GM12878 (cell line): ENCODE measurements at regions not wholly inside any gene's neighbourhood (a gene's known extent, or its start where the extent isn't known, plus 50 kb on each side); places are given as distances from the start of the nearest gene placed in this dataset.

Experiments used
- ATAC-seq: fragments of 200-7000 bp; cut with Tn5 transposase; 3 replicates; pipeline ENCODE4 v1.9.1; 2020; ENCODE audit warnings: mild to moderate bottlenecking, moderate library complexity
- BruUV-seq: library from RNA; stranded (reverse); fragments of 400-500 nt; replicated peaks from 2 replicates; lab custom pipeline; 2021; lab: Mats Ljungman, UMichigan
- CTCF ChIA-PET: fragments of 300-600 bp; sonication (Branson Sonifier 250); formaldehyde crosslinking; extraction: SDS; loops from one replicate; lab custom pipeline; 2021; ENCODE audit warnings: inconsistent platforms; lab: Yijun Ruan, JAX
- POLR2A ChIA-PET: fragments of 350-600 bp; formaldehyde crosslinking; extraction: SDS; loops from one replicate; lab custom pipeline; 2021; ENCODE audit warnings: inconsistent platforms; lab: Charles Lee
- RAD21 ChIA-PET: fragments of 300-600 bp; sonication (Branson Sonifier 250); formaldehyde crosslinking; loops from one replicate; lab custom pipeline; 2023; ENCODE audit warnings: antibody characterized with exemption; ENCODE audit not compliant: unreplicated experiment; lab: Charles Lee
- SMC1A ChIA-PET: fragments of 300-600 bp; sonication (Branson Sonifier 250); formaldehyde crosslinking; loops from one replicate; lab custom pipeline; 2023; ENCODE audit not compliant: unreplicated experiment, uncharacterized antibody; lab: Charles Lee
- DNase-seq: peaks from one replicate; pipeline ENCODE4 v3.0.0-alpha.2; 2011; ENCODE audit warnings: low read depth, low spot score
- FAIRE-seq: peaks from 3 replicates; lab custom pipeline; 2011; peaks lifted over from hg19 to GRCh38; lab: Jason Lieb, UNC
- H2AFZ ChIP-seq: 2 replicates; pipeline ENCODE4 v1.6.0; 2011; ENCODE audit warnings: low read depth, low read length, control low read depth; ENCODE audit not compliant: control insufficient read depth
- H3K27ac ChIP-seq: 2 replicates; pipeline ENCODE4 v1.5.1; 2011; ENCODE audit warnings: control low read depth; ENCODE audit not compliant: control insufficient read depth, insufficient read depth
- H3K27me3 ChIP-seq, 2 experiments: replicated peaks in 1 of 2; 2 replicates each; pipeline versions ENCODE4 v1.6.0 to v1.6.1; 2011; ENCODE audit warnings: low read length in 1 of 2; ENCODE audit not compliant: control insufficient read depth in 2 of 2, insufficient read depth in 2 of 2
- H3K36me3 ChIP-seq, 2 experiments: 2 replicates each; pipeline ENCODE4 v1.5.1; 2011; ENCODE audit warnings: low read length in 1 of 2; ENCODE audit not compliant: control insufficient read depth in 2 of 2, insufficient read depth in 2 of 2
- H3K4me1 ChIP-seq: 2 replicates; pipeline ENCODE4 v1.6.1; 2011; ENCODE audit warnings: mild to moderate bottlenecking, low read length, moderate library complexity, mixed read lengths; ENCODE audit not compliant: control insufficient read depth, insufficient read depth
- H3K4me2 ChIP-seq: 2 replicates; pipeline ENCODE4 v1.6.0; 2011; ENCODE audit warnings: control low read depth; ENCODE audit not compliant: control insufficient read depth, insufficient read depth
- H3K4me3 ChIP-seq: fragments of 200-600 bp; sonication (generic); 2 replicates; pipeline ENCODE4 v1.5.1; 2016
- H3K79me2 ChIP-seq: 2 replicates; pipeline ENCODE4 v1.6.0; 2011; ENCODE audit warnings: low read length; ENCODE audit not compliant: control insufficient read depth, insufficient read depth
- H3K9ac ChIP-seq: 2 replicates; pipeline ENCODE4 v1.8.0; 2011; ENCODE audit warnings: low read length, control low read depth, mixed read lengths; ENCODE audit not compliant: control insufficient read depth, insufficient read depth
- H3K9me3 ChIP-seq: replicated peaks from 3 replicates; pipeline ENCODE4 v1.5.1; 2011; ENCODE audit warnings: mild to moderate bottlenecking, low read length; ENCODE audit not compliant: control insufficient read depth, insufficient read depth
- H4K20me1 ChIP-seq: 2 replicates; pipeline ENCODE4 v1.6.0; 2011; ENCODE audit not compliant: control insufficient read depth, insufficient read depth
- BCL3 ChIP-seq: IDR thresholded peaks from 2 replicates; pipeline ENCODE4 v1.6.1; 2011; ENCODE audit warnings: borderline replicate concordance, low read depth, mild to moderate bottlenecking, moderate library complexity, low read length; ENCODE audit not compliant: insufficient read depth, poor library complexity, severe bottlenecking
- BHLHE40 ChIP-seq, 2 experiments: fragments of 450-650 bp in 1 of 2; IDR thresholded peaks; 2 replicates each; pipeline ENCODE4 v1.6.1; 2011 to 2017; ENCODE audit warnings: low read depth in 2 of 2, borderline replicate concordance in 1 of 2, improper control_type of control experiment in 1 of 2, low read length in 1 of 2, mild to moderate bottlenecking in 1 of 2
- CREB1 ChIP-seq: IDR thresholded peaks from 2 replicates; pipeline ENCODE4 v1.6.1; 2012; ENCODE audit warnings: low read depth, mild to moderate bottlenecking, inconsistent platforms
- CTCF ChIP-seq, 3 experiments: IDR thresholded peaks in 2 of 3; conservative IDR thresholded peaks in 1 of 3; 2 replicates each; pipeline ENCODE4 v1.5.1; 2011; ENCODE audit warnings: low read depth in 3 of 3, low read length in 3 of 3, mild to moderate bottlenecking in 3 of 3, control low read depth in 2 of 3, moderate library complexity in 2 of 3, inconsistent platforms in 1 of 3, mixed read lengths in 1 of 3; ENCODE audit not compliant: control insufficient read depth in 2 of 3, insufficient read depth in 1 of 3; ENCODE audit errors: extremely low read depth in 1 of 3
- EP300 ChIP-seq, 2 experiments: fragments of 150-350 bp in 1 of 2; IDR thresholded peaks; 2 replicates each; pipeline ENCODE4 v1.6.1; 2011 to 2012; ENCODE audit warnings: low read depth in 2 of 2, low read length in 2 of 2, borderline replicate concordance in 1 of 2, improper control_type of control experiment in 1 of 2, inconsistent platforms in 1 of 2; ENCODE audit not compliant: control insufficient read depth in 1 of 2
- ESRRA ChIP-seq: IDR thresholded peaks from 2 replicates; pipeline ENCODE4 v1.6.1; 2012; ENCODE audit warnings: mild to moderate bottlenecking, low read length, improper control_type of control experiment
- HDAC2 ChIP-seq: fragments of 200-600 bp; sonication (generic); IDR thresholded peaks from 2 replicates; pipeline ENCODE4 v1.6.1; 2017
- KLF5 ChIP-seq: fragments of 450-650 bp; IDR thresholded peaks from 2 replicates; pipeline ENCODE4 v1.6.1; 2014; ENCODE audit warnings: mild to moderate bottlenecking; ENCODE audit not compliant: partially characterized antibody
- MAX ChIP-seq: IDR thresholded peaks from 2 replicates; pipeline ENCODE4 v1.6.1; 2012; ENCODE audit warnings: low read depth, low read length, improper control_type of control experiment
- MLLT1 ChIP-seq: fragments of 450-650 bp; IDR thresholded peaks from 2 replicates; pipeline ENCODE4 v1.6.1; 2016; ENCODE audit warnings: mild to moderate bottlenecking
- MTA3 ChIP-seq: IDR thresholded peaks from 2 replicates; pipeline ENCODE4 v1.6.1; 2012; ENCODE audit warnings: low read length, inconsistent platforms, borderline replicate concordance
- NFXL1 ChIP-seq: fragments of 450-650 bp; IDR thresholded peaks from 2 replicates; pipeline ENCODE4 v1.6.1; 2017; ENCODE audit warnings: antibody characterized with exemption, mild to moderate bottlenecking, borderline replicate concordance
- POLR2AphosphoS2 ChIP-seq: IDR thresholded peaks from 2 replicates; pipeline ENCODE4 v1.6.1; 2011; ENCODE audit warnings: low read depth, mild to moderate bottlenecking, low read length, improper control_type of control experiment, moderate library complexity
- STAT3 ChIP-seq: IDR thresholded peaks from 2 replicates; pipeline ENCODE4 v1.6.1; 2011; ENCODE audit warnings: low read depth, low read length, improper control_type of control experiment
- USF2 ChIP-seq: IDR thresholded peaks from 2 replicates; pipeline ENCODE4 v1.6.1; 2011; ENCODE audit warnings: low read depth, low read length, improper control_type of control experiment, borderline replicate concordance
- WRNIP1 ChIP-seq: IDR thresholded peaks from 2 replicates; pipeline ENCODE4 v1.6.1; 2011; ENCODE audit warnings: low read depth, low read length, improper control_type of control experiment, borderline replicate concordance
- YY1 ChIP-seq: IDR thresholded peaks from 2 replicates; pipeline ENCODE4 v1.6.1; 2011; ENCODE audit warnings: low read depth, mild to moderate bottlenecking, low read length
- ZNF384 ChIP-seq: IDR thresholded peaks from 2 replicates; pipeline ENCODE4 v1.6.1; 2012; ENCODE audit warnings: low read depth, mild to moderate bottlenecking, low read length, improper control_type of control experiment, borderline replicate concordance
- WGBS: methylation state at CpG from one replicate; pipeline ENCODE4 v1.1.6; 2016; ENCODE audit warnings: low lambda C conversion rate; ENCODE audit not compliant: insufficient replicate concordance, insufficient coverage; ENCODE audit errors: missing lambda C conversion rate; 5-methylcytosine and 5-hydroxymethylcytosine counted together
- in situ Hi-C: fragments of 300-500 bp; cut with MboI; formaldehyde crosslinking; loops from 9 replicates; pipeline ENCODE4 v1.14.3; 2018; ENCODE audit warnings: mixed read lengths
- intact Hi-C: fragments of 100-400 bp; cut with micrococcal nuclease; formaldehyde crosslinking; loops from one replicate; pipeline ENCODE4 v1.14.2; 2022; ENCODE audit not compliant: unreplicated experiment

GRCh38 chr2:238744951-238745350, 102.9 kb upstream of the TWIST2 start:
- Histone ChIP-seq H3K9ac (no peak overlapping the region), H3K4me2 (no peak overlapping the region)
- CTCF ChIA-PET = no interaction called here
- BruUV-seq = no TSS peak
- FAIRE-seq = no peak
- intact Hi-C loops (no loop called here), in situ Hi-C loops (no loop called here)
- TF ChIP-seq WRNIP1 (no peak), CREB1 (no peak), KLF5 (no peak), BCL3 (no peak), POLR2AphosphoS2 (no peak), MAX (no peak), ESRRA (no peak), HDAC2 (no peak), MLLT1 (no peak), BHLHE40 (IDR thresholded peaks at IDR 0.05; ENCODE audit: borderline replicate concordance in 1 of 2, low read depth in 2 of 2, low read length in 1 of 2) (no peak), CTCF (IDR thresholded peaks at IDR 0.05 in 2 of 3, conservative IDR thresholded peaks at IDR 0.05 in 1 of 3; ENCODE audit: control insufficient read depth in 2 of 3, extremely low read depth in 1 of 3, insufficient read depth in 1 of 3, low read depth in 3 of 3, low read length in 3 of 3) (no peak), STAT3 (no peak), NFXL1 (no peak), EP300 (IDR thresholded peaks at IDR 0.05; ENCODE audit: borderline replicate concordance in 1 of 2, control insufficient read depth in 1 of 2, low read depth in 2 of 2, low read length in 2 of 2) (no peak), MTA3 (no peak), USF2 (no peak), ZNF384 (no peak), YY1 (no peak)
- TF ChIP-seq, all 136 proteins: peak for 0
- 34% methylated on average over 10 of the region's 13 CpGs for WGBS
- DNase-seq = no peak
- Histone ChIP-seq H3K4me1 (no peaks in the 10 kb centered on the region), H3K27me3 (no peaks in the 10 kb centered on the region), H3K36me3 (no peaks in the 10 kb centered on the region), H3K27ac (no peak overlapping the region), H2AFZ (no peak overlapping the region), H4K20me1 (no peaks in the 10 kb centered on the region), H3K79me2 (no peaks in the 10 kb centered on the region), H3K9me3 (no peaks in the 10 kb centered on the region; the same call in 2 of the 3 replicates), H3K4me3 (no peak overlapping the region)
- SMC1A ChIA-PET = no interaction called here
- ATAC-seq = no peak
- RAD21 ChIA-PET = no interaction called here
- POLR2A ChIA-PET = no interaction called here
